DND-41 (cell line): ENCODE measurements at regions not wholly inside any gene's neighbourhood (a gene's known extent, or its start where the extent isn't known, plus 50 kb on each side); places are given as distances from the start of the nearest gene placed in this dataset.

Experiments used
- ATAC-seq: fragments of 200-7000 bp; cut with Tn5 transposase; 3 replicates; pipeline ENCODE4 v1.9.1; 2021; ENCODE audit warnings: low read depth; ENCODE audit not compliant: insufficient read depth
- DNase-seq: peaks from one replicate; pipeline ENCODE4 v3.0.0-alpha.2; 2020
- H2AFZ ChIP-seq: 2 replicates; pipeline ENCODE4 v1.6.0; 2012; ENCODE audit warnings: low read depth, low read length
- H3K27ac ChIP-seq: 2 replicates; pipeline ENCODE4 v1.5.1; 2012; ENCODE audit warnings: low read length, inconsistent platforms
- H3K27me3 ChIP-seq: fragments of 200-600 bp; sonication (generic); 2 replicates; pipeline ENCODE4 v1.6.0; 2012; ENCODE audit warnings: low read length, mild to moderate bottlenecking, inconsistent platforms; ENCODE audit not compliant: insufficient read depth, poor library complexity
- H3K36me3 ChIP-seq: 2 replicates; pipeline ENCODE4 v1.5.1; 2012; ENCODE audit warnings: low read length, inconsistent platforms; ENCODE audit not compliant: insufficient read depth
- H3K4me1 ChIP-seq: 2 replicates; pipeline ENCODE4 v1.5.1; 2012; ENCODE audit warnings: mild to moderate bottlenecking, low read length; ENCODE audit not compliant: insufficient read depth
- H3K4me2 ChIP-seq: 2 replicates; pipeline ENCODE4 v1.6.0; 2012; ENCODE audit warnings: mild to moderate bottlenecking, moderate library complexity, low read length, inconsistent platforms; ENCODE audit not compliant: insufficient read depth
- H3K4me3 ChIP-seq, 2 experiments: fragments of 200-600 bp in 1 of 2; shearing (Covaris generic) in 1 of 2; 2 replicates each; pipeline ENCODE4 v1.5.1; 2012 to 2016; ENCODE audit warnings: inconsistent platforms in 2 of 2, low read length in 2 of 2, mild to moderate bottlenecking in 2 of 2, low read depth in 1 of 2, moderate library complexity in 1 of 2
- H3K79me2 ChIP-seq: 2 replicates; pipeline ENCODE4 v1.6.0; 2012; ENCODE audit warnings: low read length, inconsistent platforms; ENCODE audit not compliant: insufficient read depth
- H3K9ac ChIP-seq: 2 replicates; pipeline ENCODE4 v1.6.0; 2012; ENCODE audit warnings: low read depth, mild to moderate bottlenecking, inconsistent platforms, low read length, moderate library complexity
- H3K9me3 ChIP-seq: 2 replicates; pipeline ENCODE4 v1.5.1; 2012; ENCODE audit warnings: low read length, moderate library complexity, mild to moderate bottlenecking, inconsistent platforms; ENCODE audit not compliant: insufficient read depth, severe bottlenecking
- H4K20me1 ChIP-seq: 2 replicates; pipeline ENCODE4 v1.6.0; 2012; ENCODE audit warnings: low read length; ENCODE audit not compliant: insufficient read depth
- EZH2 ChIP-seq: IDR thresholded peaks from 3 replicates; pipeline ENCODE4 v1.6.1; 2012; ENCODE audit warnings: borderline replicate concordance, low read depth, mild to moderate bottlenecking, moderate library complexity, low read length, inconsistent platforms; ENCODE audit not compliant: severe bottlenecking
- TF ChIP-seq, protein P1 (sequence below): IDR thresholded peaks from 2 replicates; pipeline ENCODE4 v1.5.1; 2012; ENCODE audit warnings: borderline replicate concordance, low read length, moderate library complexity, mild to moderate bottlenecking; ENCODE audit not compliant: poor library complexity, severe bottlenecking; ENCODE audit errors: extremely low read depth

DNA sequence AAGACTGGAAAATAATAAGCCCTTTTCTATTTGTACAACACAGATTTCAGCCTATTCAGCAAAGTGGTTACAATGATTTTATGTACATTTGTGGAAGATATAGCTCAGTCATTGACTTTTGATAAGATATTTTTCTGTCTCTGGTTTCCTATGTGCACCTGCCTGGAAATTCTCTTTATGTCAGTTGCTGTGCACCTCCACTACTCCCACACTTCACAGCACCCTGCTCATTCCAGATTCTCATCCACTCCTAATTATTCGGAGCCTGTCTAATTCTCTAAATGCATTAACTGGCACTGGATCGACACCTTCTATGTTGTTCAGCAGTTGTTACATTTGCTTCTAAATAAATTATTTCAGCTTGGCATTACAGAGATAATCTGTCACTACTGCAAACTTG is 275.1 kb upstream of the RND3 start:
- no peak for TF ChIP-seq EZH2
- TF ChIP-seq, protein P1, sequence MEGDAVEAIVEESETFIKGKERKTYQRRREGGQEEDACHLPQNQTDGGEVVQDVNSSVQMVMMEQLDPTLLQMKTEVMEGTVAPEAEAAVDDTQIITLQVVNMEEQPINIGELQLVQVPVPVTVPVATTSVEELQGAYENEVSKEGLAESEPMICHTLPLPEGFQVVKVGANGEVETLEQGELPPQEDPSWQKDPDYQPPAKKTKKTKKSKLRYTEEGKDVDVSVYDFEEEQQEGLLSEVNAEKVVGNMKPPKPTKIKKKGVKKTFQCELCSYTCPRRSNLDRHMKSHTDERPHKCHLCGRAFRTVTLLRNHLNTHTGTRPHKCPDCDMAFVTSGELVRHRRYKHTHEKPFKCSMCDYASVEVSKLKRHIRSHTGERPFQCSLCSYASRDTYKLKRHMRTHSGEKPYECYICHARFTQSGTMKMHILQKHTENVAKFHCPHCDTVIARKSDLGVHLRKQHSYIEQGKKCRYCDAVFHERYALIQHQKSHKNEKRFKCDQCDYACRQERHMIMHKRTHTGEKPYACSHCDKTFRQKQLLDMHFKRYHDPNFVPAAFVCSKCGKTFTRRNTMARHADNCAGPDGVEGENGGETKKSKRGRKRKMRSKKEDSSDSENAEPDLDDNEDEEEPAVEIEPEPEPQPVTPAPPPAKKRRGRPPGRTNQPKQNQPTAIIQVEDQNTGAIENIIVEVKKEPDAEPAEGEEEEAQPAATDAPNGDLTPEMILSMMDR = no peak
- no peaks in the 10 kb centered on the region for H3K79me2 ChIP-seq
- no peaks in the 10 kb centered on the region for H3K27me3 ChIP-seq
- ATAC-seq (no peak), DNase-seq (no peak)
- H4K20me1 ChIP-seq = no peaks in the 10 kb centered on the region
- no peaks in the 10 kb centered on the region for H3K36me3 ChIP-seq
- H2AFZ ChIP-seq = no peak overlapping the region
- peaks cover 6% of the 10 kb centered on the region for H3K4me1 ChIP-seq
- H3K27ac ChIP-seq = no peak overlapping the region
- no peaks in the 10 kb centered on the region for H3K9me3 ChIP-seq
- no peak overlapping the region for H3K4me3 ChIP-seq
- no peak overlapping the region for H3K4me2 ChIP-seq
- no peak overlapping the region for H3K9ac ChIP-seq

DNA sequence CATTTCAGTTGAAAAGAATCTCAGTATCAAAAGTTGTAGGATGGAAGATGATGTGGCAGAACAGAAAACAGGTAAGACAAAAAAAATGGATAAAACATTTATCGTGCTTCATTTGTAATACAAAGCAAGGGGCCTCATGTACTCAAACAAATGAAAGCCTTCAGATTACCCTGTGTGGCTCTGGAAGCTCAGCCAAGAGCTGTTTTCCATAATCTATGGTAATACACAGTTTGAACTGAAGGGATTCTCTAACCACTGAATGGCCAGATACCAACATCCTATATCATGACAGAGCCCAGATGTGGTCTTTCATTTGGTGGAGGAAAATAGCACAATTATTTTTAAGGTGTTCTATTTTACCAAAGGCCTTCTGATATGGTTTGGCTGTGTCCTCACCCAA is 272.1 kb upstream of the RND3 start:
- Histone ChIP-seq H3K27ac (no peak overlapping the region), H3K36me3 (no peaks in the 10 kb centered on the region), H3K9ac (no peak overlapping the region), H3K27me3 (no peaks in the 10 kb centered on the region), H3K4me3 (no peak overlapping the region), H3K4me2 (no peak overlapping the region), H2AFZ (no peak overlapping the region), H3K9me3 (no peaks in the 10 kb centered on the region), H3K79me2 (no peaks in the 10 kb centered on the region), H4K20me1 (no peaks in the 10 kb centered on the region), H3K4me1 (no peaks in the 10 kb centered on the region)
- no peak for ATAC-seq
- TF ChIP-seq EZH2 = no peak
- TF ChIP-seq, protein P1 = no peak
- DNase-seq = no peak

DNA sequence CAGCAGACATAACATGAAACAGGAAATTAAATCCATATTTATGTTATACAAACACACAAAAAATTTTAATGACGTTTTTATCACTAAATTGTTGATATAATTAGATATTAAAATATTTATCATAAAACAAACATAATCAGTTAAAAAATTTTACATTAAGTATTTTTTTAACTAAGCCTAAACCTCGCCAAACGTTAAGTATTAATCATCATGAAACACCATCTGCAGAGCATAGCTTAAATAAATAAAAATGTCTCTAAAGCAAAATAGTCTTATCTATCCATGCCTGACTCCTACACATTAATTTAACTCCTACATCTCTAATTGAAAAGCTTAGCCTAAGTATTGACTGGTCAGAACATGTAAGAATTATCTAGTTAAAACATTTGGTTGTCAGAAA is 271.6 kb upstream of the RND3 start:
- no peak overlapping the region for H3K4me3 ChIP-seq
- no peaks in the 10 kb centered on the region for H3K27me3 ChIP-seq
- no peak overlapping the region for H3K27ac ChIP-seq

DNA sequence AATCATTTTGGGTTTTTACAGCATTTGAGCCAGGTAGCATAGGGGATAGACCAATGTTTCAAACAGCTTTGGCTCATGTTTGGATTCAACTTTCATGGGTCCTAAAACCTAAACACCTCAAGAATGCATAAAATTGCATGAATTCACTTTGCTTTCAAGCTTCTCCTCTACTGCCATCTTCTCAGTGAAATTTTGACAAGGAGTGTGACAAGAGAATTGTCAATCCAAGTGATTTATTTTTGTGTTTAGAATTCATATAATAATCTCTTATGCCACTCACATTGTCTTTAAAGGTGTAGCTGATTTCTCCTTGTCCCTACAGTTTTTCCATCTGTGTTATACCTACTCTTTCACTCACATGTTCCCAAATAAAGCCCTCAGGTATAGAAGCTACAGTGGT is 264.8 kb upstream of the RND3 start:
- Histone ChIP-seq H3K36me3 (no peaks in the 10 kb centered on the region), H4K20me1 (no peaks in the 10 kb centered on the region), H3K27me3 (no peaks in the 10 kb centered on the region), H3K4me2 (no peak overlapping the region), H3K79me2 (no peaks in the 10 kb centered on the region), H3K4me3 (no peak overlapping the region), H3K9ac (no peak overlapping the region), H3K27ac (no peak overlapping the region), H3K4me1 (no peaks in the 10 kb centered on the region), H3K9me3 (no peaks in the 10 kb centered on the region), H2AFZ (no peak overlapping the region)
- DNase-seq (no peak), ATAC-seq (no peak)
- TF ChIP-seq EZH2 = no peak
- TF ChIP-seq, protein P1 = no peak

More for the DNA sequence above, 271.6 kb upstream of the RND3 start:
- no peaks in the 10 kb centered on the region for H3K36me3 ChIP-seq
- TF ChIP-seq EZH2 = no peak
- TF ChIP-seq, protein P1 = no peak
- no peaks in the 10 kb centered on the region for H3K9me3 ChIP-seq
- DNase-seq (no peak), ATAC-seq (no peak)
- no peak overlapping the region for H3K4me2 ChIP-seq
- no peak overlapping the region for H2AFZ ChIP-seq
- no peaks in the 10 kb centered on the region for H3K79me2 ChIP-seq
- no peaks in the 10 kb centered on the region for H4K20me1 ChIP-seq
- H3K4me1 ChIP-seq = no peaks in the 10 kb centered on the region
- H3K9ac ChIP-seq = no peak overlapping the region
